GM03348 (cell line): ENCODE measurements at regions not wholly inside any gene's neighbourhood (a gene's known extent, or its start where the extent isn't known, plus 50 kb on each side); places are given as distances from the start of the nearest gene placed in this dataset.
A peak's percentile ranks its signal among the peaks of the same experiment; 100 is the strongest.
"Not testable (repeated sequence)": the region's sequence is repeated elsewhere in the genome, so short reads cannot be mapped to it uniquely, and the experiment has no call there.

Experiments used
- DNase-seq: peaks from one replicate; pipeline ENCODE4 v3.0.0; 2012; ENCODE audit warnings: low spot score

DNA sequence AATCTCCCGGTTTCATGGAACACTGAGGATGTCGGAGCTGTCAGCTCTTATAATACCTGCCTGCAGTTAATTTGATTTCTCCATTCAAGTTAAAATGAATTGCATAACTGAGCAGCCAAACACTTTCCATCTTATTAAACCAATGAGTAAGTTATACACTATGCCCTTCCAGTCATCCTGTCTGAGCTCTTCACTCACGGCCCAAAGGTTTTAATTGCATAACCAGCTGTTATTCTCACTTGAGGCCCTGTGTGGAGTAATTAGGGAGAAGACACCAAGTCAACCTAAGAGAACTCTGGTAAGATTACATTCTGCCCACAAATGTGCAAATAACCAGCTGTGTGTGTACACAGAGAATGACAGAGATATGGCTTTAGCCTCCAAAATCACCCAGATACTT, 303.5 kb downstream of the TBC1D4 start:
- DNase-seq = no peak

DNA sequence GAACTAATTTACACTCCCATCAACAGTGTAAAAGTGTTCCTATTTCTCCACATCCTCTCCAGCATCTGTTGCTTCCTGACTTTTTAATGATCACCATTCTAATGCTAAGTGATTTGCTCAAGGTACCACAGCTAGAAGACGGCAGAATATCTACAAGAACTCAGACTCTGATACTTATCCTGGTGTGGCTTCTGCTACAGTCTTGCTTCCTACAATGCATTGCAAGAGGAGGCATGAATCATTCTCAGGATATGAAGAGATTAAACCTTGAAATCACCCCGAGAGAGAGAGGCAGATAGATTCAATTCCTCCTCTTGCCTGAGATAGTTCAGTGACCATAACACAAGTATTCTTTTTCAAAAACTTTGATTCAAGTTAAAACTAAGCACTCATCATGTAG, 306.4 kb downstream of the TBC1D4 start:
- DNase-seq = no peak

DNA sequence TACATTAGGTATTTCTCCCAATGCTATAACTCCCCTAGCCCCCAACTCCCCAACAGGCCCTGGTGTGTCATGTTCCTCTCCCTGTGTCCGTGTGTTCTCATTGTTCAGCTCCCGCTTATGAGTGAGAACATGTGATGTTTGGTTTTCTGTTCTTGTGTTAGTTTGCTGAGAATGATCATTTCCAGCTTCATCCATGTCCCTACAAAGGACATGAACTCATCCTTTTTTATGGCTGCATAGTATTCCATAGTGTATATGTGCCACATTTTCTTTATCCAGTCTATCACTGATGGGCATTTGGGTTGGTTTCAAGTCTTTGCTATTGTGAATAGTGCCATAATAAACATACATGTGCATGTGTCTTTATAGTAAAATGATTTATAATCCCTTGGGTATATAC, 306.9 kb downstream of the TBC1D4 start:
- not testable (repeated sequence) for DNase-seq

DNA sequence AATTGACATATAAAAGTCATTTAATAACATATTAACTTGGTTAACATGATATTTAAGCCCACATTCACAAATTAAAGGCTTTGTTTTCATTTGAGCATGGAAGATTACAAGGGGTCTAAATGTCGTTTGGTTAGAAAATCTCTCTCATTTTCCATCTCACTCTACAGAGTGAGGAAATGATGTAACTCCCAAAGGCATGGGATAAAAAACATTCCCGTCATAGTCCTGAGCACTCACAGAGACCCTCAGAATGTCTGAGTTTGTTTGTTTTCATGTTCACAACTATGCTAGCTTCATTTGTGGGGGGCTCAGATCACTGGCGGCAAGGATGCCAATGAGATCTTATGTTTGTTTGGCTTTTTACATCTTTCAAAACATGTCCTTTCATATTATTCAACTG, 307.5 kb downstream of the TBC1D4 start:
- no peak for DNase-seq

DNA sequence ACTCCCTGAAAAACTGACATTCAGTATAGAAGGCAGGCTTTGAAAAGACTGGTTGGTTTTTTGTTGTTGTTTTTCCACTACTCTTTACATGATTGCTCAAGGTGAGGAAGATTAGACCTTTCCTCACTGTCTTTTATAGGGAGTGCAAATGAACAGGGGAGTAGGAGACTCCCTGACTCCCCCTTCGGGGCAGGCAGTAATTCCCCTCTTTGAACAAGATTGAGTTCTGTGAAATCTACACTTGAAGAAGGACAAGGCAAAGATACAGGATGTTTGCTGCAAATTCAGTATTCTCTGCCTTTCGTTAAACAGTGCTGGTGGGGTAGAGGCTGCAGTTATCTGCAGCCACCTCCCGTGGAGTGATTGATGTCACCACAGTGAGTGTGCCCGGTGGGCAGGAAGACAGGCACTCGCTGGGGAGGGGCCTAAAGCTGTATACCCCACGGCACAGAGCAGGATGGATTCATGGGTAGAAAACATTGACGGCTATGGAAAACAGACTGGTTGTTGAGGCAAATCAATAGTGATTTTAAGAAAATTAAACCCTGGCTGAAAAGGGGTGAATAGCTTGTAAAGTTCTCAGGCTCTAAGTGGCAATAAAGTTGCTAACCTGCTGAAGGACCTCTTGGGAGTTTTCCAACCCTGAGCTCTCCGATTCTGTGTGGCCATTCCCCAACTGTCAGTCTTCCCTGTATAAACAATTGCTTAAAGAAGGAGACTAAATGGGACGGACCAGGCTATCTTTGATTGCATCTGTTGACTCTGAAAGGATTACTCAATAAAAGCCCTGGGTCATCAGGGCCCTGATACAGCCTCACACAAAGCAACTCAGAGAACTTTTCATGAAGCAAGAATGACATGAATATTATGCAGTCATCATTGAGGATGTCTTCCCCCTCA, 308.3 kb downstream of the TBC1D4 start:
- DNase-seq = no peak

DNA sequence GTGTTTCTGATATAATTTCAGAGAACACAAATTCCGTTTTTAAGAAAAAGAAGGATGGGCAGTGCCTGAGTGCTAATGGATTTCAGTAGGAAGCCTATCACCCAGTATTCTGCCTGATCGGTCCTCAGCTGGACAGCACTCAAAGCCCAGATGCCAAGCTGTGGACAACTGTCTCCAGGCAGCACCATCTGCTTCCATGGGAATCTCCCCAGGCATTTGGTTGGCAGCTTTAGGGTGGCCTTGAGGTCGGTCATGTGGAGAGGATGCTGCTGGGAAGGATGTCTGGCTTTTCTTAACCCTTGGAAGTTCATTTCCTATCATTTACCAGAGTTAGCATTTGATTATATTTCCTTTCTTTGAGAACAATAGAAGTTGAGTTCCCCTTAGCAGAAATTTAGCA, 311.7 kb downstream of the TBC1D4 start:
- DNase-seq = no peak

DNA sequence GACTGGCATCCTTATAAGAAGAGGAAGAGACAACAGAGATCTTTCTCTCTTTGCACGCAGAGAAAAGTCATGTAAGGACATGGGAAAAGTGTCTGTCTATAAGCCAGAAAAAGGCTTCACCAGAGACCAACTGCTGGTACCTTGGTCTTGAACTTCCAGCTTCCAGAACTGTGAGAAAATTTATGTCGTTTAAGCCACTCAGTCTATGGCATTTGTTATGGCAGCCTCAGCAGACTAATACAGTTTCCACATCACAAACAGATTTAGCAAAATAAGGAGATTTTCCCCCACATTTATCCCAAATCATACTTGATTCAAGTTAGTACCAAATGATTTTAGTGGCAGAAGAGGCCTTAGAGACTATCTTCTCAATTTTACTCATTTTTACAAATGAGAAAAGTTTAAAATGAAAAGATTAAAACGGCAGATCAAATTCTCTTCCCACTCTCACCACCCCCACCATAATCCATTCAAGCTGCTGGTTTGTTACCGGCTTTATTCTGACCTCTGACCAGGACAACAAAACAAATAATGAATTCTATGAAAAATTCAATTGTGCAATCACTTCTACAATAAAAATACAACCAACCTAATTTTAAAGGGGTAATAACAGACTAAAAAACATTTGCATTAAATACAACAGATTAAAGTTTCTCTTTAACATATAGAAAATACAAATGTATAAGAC, 316.3 kb downstream of the TBC1D4 start:
- no peak for DNase-seq

DNA sequence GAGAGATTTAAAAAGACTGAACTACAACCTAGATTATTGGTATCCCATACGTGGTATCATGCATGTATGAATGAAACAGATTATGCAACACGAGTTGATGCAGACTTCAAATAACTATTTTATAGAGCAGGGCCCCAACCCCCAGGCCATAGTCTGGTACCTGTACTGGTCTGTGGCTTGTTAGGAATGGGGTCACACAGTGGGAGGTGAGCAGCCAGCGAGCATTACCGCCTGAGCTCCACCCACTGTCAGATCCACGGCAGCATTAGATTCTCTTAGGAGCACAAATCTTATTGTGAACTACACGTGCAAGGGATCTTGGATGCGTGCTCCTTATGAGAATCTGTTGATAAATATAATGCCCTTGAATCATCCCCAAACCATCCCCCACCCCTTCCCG, 320.2 kb downstream of the TBC1D4 start:
- DNase-seq = no peak

DNA sequence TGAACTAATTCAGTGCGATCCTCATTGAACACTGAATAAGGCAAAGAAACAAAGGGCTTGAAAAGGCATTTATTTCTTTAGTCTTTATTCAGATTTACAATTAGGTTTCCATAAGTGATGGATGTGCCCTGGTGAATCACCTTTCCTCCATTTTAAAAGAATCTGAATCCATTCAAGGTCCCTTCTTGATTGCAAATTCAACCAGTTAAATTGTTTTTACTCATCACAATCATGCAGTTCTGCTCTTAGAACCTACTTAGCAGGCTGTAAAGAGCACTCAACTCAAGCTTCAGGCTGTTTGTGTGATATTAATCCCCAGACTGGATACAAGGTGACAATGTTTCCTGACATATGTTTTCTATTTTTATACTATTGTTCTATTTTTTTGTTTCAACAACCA, 321.0 kb downstream of the TBC1D4 start:
- no peak for DNase-seq

DNA sequence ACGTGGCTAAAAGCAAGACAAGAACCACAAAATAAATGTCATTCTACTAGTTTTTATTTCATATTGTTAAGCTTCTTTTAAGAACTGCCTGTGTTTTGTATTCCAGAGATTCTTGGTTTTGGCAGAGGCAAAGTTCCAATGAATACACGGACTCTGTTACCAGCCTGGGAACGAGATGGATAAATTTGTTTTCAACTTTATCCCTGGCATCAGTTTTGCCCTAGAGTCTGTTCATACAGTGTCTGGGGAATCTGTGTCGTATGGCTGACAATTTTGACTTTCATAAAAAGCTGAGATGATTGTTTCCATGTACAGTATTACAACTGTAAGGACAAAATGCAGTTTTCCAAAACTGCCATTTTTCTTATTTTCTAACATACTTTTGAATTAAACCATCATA, 327.6 kb downstream of the TBC1D4 start:
- DNase-seq = no peak

DNA sequence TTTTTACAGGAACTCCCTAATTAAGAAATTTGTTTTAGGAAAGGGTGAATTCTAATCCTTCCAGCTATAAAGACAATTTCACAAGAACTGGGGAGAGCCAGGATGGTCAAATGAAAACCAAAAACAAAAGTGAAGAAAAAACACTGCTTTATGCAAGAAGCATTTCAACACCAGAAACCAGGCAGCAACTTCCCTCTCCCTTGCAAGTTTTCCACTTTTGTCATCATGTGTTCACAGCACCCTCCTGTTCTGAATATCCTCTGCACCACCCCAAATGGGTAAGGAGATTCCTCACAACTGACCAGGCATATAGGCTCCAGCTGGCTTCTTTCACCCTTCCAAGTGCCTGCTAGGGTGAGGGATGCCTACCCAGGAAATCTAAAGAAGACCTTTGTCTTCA, 328.1 kb downstream of the TBC1D4 start:
- DNase-seq = peak; percentile 42

DNA sequence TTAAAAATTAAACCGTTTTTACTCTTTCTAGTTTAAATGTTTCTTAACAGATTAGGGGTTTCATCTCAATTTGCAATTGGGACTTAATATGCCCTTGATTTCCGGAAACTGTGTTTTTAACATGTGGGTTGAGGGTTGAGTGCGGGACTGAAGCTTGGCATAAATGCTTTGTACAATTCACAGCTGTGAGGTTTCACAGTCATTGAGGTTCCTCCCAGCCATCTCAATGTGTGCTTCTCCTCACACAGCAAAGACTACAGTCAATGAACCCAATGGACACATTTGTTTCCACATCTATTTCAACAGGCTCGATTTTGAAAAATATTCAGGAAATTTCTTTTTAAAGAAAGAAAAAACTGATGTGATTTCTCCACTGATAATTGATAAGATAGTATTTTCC, 328.6 kb downstream of the TBC1D4 start:
- no peak for DNase-seq

DNA sequence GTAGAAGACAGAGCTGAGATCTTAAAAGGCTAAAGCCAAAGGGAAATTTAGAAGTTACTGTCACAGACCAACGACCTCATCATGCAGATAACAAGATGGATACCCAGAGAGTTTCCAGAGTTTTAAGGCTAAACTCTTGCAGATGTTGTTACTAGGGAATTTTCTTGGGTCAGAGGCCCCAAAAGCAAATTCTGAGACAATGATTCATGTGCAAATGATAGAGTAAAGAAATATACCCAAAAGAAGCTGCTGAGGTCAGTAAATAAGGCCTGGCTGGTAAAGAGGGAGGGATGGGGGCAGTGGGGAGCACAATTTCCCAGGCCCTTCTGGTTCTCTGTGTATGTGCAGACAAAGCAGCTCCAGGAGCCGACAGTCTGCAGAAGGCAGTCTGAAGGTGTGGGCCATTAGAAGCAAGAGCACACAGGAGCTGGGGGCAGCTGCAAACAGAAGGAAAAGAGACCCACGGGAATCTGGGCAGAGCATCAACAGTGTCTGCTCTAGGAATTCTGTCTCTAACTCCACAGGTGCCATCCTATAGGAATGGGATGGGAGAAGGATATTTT, 330.8 kb downstream of the TBC1D4 start:
- DNase-seq = peak; percentile 24

DNA sequence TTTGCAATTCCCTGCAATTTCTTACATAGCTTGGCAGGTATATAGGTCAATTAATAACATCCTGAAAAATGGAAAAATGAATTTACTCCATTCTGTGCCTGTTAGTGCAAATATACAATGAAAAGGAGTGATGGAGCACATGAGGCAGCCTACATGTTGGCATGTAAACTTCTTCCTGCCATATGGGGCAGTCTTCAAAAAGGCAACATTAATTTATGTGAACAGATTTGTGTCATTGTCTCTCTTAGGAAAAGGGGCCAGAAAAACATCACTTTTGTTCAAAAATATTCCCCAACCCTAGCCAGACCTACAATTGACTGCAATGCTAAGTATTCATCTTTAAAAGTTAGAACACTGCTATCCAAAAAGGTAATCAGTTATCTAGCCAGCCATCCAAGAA, 332.2 kb downstream of the TBC1D4 start:
- DNase-seq = no peak

DNA sequence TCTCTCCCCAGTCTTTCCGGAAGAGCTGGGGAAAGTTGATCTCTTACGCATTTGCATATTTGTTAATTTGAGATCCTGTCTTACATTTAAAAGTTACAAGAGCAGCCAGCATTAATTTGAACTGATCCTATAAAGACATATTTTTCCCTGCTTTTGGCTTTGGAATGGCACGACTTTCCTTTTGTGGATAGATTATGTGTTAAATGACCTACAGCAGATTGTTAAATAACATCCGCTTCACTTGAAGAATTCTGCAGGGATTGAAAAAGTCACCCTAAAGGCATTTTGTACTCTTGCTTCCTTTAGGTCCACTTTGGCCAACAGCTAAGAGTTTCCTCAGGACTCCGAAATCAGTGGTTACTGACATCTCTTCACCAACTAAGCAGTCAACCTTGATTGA, 334.0 kb downstream of the TBC1D4 start:
- no peak for DNase-seq

DNA sequence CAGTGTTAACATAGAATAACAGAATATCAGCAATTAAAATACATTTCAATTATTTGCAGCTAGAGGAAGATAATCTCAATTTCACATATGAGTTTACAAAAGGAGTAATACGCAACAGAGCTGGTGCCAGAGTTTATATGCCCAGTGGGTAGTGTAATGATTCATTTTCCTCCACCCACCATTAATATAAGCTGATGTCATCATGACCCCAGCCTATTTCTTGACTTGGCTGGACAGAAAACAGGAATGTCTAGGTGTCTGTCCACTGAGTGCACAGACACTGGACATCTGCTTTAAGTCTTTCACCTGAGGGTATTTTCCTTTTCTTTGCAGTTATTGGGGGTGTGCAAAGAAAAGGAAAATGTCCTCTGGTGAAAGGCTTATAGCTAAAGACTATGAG, 335.5 kb downstream of the TBC1D4 start:
- DNase-seq = no peak

DNA sequence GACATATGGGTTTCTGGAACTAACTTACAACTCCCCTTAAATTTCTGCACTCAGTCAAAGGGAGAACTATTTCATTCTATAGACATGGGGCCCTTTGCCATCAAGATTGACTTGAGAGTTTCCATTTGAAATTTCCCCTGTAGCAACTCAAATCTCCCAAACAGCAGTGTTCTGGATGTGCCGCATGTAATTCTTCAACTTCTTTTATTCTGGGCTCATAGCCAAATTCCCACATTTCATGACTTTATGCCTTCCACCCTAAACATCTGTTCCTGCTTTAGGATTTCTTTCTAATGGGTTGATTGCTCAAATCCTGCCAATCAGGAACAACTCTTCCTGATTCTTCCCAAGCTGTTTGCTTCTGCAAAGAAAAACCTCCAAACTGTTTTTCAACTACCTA, 336.0 kb downstream of the TBC1D4 start:
- DNase-seq = no peak

DNA sequence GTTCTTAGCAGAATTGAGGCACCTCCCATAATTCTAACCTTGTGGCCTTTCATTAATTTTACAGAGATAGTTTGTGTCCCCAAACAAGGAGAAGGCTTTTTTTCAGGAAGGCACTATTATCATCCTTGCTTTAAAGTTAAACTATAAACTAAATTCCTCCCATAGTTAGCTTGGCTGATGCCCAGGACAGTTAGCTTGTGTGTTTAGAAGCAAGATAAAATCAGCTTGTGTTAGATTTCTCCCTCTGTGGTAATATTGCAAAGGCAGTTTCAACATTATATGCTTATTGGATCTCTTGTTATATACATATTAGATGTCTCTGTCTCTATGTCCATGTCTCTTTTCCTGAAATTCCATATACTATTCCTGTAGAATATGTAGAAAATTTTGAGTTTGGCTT, 342.7 kb downstream of the TBC1D4 start:
- DNase-seq = no peak

DNA sequence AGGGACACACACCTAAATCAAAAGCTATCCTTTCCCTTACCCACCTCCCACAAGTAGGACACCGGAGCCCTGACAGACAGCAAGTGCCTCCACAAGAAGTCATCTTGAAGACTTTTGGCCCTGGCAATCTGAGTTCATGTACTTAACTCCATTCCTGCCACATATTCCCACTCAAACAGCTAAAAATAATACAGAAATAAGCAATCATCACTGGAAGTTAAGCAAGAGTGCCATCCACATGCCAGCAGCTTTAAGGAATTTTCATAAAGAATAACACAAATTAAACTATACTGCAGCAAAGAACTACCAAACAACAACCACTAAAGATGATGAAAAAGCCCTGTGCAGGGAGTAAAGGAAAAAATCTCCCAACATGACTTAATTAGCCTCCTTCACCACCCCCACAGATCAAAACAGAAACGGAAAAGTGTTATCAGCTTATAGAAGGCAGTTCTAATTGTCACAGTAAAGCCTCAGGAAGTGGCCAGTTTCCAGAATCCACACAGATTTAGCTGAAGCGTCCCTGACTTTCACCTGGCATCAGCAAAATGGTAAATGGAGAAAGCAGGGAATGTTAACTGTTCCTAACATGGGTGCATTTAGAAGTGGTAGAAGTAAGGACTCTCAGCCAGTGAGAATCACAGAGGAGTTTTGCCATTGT, 343.9 kb downstream of the TBC1D4 start:
- no peak for DNase-seq

DNA sequence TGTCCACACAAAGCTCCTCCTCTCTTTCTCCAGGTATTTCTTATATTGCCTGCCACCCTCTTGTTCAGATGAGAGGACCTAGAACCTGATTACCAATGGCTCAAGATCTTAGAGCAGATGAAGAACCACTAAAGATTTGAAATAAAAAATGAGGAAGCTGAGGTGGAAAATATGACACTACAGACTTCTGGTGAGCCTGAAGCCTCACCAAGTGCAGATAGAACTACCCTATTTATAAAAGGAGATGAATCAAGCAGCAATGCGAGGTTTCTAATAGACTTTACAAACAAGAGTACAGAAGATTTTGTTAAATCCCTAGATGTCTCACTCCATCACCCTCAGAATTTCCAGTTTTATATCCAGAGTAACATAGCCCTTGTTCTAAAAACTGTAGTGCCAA, 345.8 kb downstream of the TBC1D4 start:
- no peak for DNase-seq

DNA sequence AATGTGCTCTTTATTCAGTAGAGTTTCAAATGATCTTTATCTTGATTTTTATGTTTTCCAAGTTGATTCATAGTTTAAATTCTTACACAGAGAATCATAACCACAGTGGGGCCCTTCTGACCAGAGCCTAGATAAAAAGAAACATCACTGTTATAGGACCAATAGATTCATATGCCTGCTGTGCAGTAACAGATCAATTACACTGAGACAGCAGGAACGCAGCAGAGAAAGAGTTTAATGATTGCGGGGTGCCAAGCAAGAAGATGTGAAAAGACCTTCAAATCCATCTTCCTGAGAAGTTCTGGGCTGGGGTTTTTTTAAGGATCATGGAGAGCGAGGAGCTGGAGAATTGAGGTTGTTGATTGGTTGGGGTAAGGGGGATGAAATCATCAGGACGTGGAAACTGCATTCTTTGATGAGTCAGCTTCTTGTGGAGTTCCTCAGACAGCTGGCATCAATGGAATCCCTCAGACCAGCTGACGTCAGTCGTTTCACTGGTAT, 346.6 kb downstream of the TBC1D4 start:
- peak; percentile 41 for DNase-seq
